ENCODE measurements at regions not wholly inside any gene's neighbourhood (a gene's known extent, or its start where the extent isn't known, plus 50 kb on each side); places are given as distances from the start of the nearest gene placed in this dataset.

GRCh38 chr2:150733051-150733618, 245.7 kb upstream of the RND3 start:
- DNase-seq (ENCODE audit: low read depth in 4 of 4, low spot score in 2 of 4) = no peak

DNA sequence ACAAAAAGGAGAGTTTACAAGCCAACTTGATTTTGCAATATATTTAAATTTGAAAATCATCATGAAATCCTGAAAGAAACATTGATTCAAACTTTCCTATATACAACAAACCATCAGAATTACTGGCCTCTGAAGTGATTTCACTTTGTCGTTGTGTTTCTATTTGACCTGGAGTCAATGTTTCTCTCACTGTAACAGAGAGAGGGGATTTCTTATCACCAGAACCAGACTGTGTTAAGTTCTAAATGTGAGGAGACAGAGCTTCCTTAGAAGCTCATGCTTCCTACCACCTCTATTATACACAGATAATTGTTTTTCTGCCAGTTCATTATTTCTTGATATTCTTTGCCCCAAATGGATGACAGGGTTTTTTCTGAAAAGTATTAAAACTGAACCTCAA, 245.0 kb upstream of the RND3 start:
- no peak for DNase-seq (ENCODE audit: low read depth in 4 of 4, low spot score in 2 of 4)

GRCh38 chr2:150732064-150732463, 244.6 kb upstream of the RND3 start:
- DNase-seq (ENCODE audit: low read depth in 4 of 4, low spot score in 2 of 4) = no peak

DNA sequence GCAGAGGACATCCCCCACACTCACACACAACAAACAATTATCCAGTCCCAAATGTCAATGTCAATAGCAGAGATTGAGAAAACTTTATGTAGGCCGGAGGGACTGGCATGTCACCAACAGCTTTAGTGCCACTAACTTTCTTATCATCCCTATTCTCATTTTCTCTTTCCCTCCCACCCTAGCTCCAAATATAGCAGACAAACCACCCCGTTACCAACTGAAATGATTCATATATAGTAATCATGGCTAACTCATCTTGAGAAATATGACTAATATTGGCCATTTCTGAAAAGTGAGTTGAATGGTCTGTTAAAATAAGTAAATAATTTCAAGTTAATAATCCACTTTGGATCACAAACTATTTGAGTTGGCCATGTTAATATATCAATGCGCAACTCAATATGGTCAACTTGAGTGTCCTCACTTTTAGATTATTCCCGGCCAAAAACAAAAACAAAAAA, 242.1 kb upstream of the RND3 start:
- DNase-seq (ENCODE audit: low read depth in 4 of 4, low spot score in 2 of 4) = no peak

DNA sequence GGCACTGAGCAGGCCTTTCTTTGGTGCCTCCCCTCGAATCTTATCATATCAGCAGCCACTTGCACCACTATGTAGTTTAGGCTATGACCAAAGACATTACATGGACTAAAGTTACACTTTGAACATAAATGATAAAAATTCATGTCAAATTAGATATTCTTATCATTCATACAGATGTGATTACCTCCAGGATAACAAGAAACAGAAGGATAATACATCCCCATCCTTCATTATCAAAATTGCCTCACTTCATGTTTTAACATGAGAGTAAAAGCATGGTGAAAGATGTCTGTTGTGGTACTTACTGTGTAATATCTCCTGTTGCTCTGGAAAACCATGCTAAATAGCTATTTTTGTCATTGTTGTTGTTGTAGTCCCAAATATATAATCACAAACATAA, 230.8 kb upstream of the RND3 start:
- DNase-seq (ENCODE audit: low read depth in 4 of 4, low spot score in 2 of 4) = no peak

DNA sequence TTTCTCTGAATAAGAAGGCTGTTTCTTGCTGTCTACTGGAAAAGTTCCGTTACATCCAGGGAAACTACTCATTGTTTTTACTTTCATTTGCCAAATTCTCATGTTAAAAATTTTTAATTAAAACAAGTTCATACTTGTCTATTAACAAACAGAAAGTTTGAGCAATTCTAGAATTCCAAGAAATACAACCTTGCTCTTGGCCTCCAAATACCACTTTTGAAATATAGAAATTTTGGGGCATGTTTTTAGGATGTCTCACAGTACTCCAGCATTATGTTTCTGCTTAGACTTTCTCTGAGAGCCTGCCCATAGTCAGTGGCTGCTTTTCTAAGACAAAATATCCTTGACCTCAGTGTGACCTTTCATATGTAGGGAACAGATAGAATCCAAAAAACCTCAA, 228.7 kb upstream of the RND3 start:
- DNase-seq (ENCODE audit: low read depth in 4 of 4, low spot score in 2 of 4) = no peak

GRCh38 chr2:150715501-150715900, 228.0 kb upstream of the RND3 start:
- DNase-seq (ENCODE audit: low read depth in 4 of 4, low spot score in 2 of 4) = no peak

DNA sequence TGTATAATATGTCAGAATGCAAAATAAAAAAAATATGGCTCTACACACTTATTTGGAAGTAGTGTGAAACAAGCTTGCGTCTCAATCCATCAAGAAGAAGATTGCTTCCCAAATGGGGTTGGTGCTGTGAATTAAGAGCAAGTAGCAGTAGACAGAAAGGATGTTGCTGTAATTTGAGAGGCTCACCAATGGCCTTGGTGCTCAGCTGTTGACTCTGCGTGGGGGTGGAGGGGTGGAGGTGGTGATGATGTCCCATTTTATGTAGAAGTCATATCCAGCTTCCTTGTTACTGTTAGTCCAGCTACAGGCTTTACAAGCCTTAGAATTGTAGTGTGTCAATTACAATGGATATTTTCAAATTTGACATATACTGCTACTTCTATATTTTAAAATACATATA, 223.4 kb upstream of the RND3 start:
- no peak for DNase-seq (ENCODE audit: low read depth in 4 of 4, low spot score in 2 of 4)

DNA sequence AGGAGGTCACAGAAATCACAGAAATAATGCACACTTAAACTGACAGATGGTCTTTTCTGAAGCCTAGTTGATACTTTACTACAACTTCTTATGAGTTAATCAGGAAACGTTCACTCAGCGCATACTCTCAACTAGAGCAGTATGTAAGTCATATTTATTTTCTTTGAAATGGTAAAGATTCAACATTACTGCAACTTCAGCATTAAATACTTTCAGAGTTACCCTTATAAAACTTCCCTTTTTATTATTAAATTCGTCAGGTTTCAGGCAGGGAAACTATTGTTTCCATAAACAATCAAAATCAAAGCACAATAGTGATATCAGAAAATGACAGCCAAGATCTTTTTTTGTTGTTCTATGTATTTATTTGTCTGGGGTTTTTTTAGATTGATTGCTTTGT, 222.6 kb upstream of the RND3 start:
- DNase-seq (ENCODE audit: low read depth in 4 of 4, low spot score in 2 of 4) = no peak

DNA sequence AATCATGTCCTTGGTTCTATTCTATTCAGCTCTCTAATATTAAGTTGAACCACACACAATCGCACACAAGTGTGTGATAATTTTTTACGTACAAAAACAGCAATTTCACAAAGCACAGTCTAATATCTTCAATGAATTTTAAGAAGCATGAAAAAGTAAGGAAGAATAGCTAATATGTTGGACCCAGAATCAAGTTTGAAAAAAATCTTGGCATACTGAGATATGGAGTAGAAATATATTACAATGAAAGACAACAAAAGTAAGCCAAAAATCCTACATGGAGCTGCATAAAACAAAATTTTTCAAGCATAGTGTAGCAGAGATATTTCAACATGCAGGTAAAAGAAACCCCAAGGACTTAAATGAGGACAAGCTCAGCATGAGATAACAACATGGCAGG, 219.1 kb upstream of the RND3 start:
- DNase-seq (ENCODE audit: low read depth in 4 of 4, low spot score in 2 of 4) = no peak

- DNase-seq (ENCODE audit: low read depth in 4 of 4, low spot score in 2 of 4) = no peak
These were observed 218.3 kb upstream of the RND3 start for GRCh38 chr2:150705767-150706166.

- DNase-seq (ENCODE audit: low read depth in 4 of 4, low spot score in 2 of 4) = no peak
These were observed 217.9 kb upstream of the RND3 start for GRCh38 chr2:150705357-150705756.

- no peak for DNase-seq (ENCODE audit: low read depth in 4 of 4, low spot score in 2 of 4)
These were observed 215.3 kb upstream of the RND3 start for GRCh38 chr2:150702791-150703190.

DNA sequence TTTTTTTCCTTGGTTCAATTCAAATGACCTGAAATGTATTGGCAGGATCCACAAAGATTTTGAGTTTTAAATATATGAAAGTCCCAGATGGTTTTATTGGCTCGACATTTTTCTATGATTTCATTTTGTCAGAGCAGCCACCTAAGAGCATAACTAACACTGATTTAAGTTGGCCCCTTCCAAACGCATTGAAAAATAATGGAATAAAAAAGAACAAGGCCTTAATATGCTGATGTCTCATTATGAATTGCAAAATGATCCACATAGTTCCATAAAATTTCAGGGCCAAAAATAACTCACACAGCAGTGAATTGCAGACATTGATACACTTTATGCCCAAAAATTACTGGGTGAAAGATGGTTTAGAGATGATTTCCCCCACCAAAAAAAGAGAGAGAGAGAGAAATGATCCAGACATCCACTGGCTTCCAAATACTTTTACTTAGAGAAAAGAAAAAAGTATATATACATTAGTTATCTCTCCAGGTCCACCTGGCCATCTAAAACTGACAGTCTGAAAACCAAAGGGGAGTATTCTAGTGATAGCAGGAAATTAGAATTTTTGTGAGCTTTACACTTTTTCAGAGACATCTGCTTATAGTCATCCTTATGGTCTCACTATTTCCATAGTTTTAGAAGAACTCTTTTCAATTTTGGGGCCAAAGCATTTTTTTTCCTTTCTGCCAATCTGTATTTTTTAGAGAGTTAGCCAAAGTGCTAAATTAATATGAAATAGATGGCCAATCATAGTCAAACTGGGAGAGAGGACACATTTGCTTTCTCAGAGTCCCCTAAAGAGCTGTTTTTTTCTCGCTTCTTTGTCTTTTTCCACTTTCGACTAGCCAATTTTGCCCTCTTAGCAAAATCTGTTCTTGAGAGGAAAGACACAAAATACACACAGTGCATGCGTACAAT, 213.5 kb upstream of the RND3 start:
- no peak for DNase-seq (ENCODE audit: low read depth in 4 of 4, low spot score in 2 of 4)

- no peak for DNase-seq (ENCODE audit: low read depth in 4 of 4, low spot score in 2 of 4)
These were observed 211.8 kb upstream of the RND3 start for GRCh38 chr2:150699218-150699617.

GRCh38 chr2:150698016-150698661, 210.7 kb upstream of the RND3 start:
- no peak for DNase-seq (ENCODE audit: low read depth in 4 of 4, low spot score in 2 of 4)

- DNase-seq (ENCODE audit: low read depth in 4 of 4, low spot score in 2 of 4) = no peak
These were observed 210.1 kb upstream of the RND3 start for GRCh38 chr2:150697596-150697995.

DNA sequence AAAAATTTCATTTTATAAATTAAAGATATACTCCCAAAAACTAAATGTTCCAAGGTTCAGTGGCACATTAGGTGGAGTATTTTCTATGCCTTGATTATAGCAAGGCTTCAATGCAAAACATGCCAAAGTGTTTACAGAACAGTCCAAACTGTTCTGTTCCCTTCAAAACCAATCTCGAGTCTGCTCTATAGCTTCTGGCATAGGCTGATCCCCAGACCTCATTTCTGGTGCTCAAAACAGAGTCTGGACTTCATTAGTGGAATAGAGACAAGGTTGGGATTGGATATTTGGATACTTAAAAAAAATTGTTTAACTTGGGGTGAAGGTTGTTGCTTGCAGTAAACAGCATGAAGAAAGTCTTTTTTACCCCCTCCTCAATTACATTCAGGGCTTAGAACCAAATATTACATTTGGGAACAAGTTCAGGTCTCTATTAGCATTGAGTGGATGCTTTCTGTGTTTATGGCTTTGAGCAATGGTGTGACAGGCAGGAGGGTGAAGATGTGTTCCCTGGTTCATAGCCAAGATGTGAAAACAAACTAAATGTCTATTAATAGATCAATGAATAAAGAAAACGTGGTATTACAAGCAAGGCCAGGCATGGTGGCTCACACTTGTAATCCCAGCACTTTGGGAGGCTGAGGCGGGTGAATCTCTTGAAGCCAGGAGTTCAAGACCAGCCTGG, 208.1 kb upstream of the RND3 start:
- DNase-seq (ENCODE audit: low read depth in 4 of 4, low spot score in 2 of 4) = no peak

- no peak for DNase-seq (ENCODE audit: low read depth in 4 of 4, low spot score in 2 of 4)
These were observed 206.1 kb upstream of the RND3 start for GRCh38 chr2:150693556-150693955.

- DNase-seq (ENCODE audit: low read depth in 4 of 4, low spot score in 2 of 4) = no peak
These were observed 203.4 kb upstream of the RND3 start for GRCh38 chr2:150690870-150691269.

DNA sequence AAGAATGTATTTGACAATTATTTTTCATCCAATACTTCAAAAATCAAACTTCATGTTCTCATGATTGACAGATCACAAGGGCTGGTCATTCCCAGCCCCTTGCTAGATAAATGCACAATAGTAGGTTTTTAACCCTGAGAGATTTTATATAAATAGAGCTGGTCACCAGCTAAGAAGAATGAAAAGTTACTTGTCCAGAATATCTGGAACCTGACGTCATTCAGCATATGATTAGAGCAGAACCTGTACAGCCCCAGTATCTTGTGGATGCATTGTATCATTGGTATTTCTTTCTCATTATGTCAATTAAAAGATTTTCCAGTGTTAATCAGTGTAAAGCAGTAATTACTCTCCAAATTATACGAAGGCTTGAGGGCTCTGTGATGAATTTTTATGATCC, 202.8 kb upstream of the RND3 start:
- no peak for DNase-seq (ENCODE audit: low read depth in 4 of 4, low spot score in 2 of 4)
